CD4-positive, alpha-beta T cell treated with Interleukin-15 for 1 hour (primary cell): ENCODE measurements at regions not wholly inside any gene's neighbourhood (a gene's known extent, or its start where the extent isn't known, plus 50 kb on each side); places are given as distances from the start of the nearest gene placed in this dataset.

ENCODE experiments used
- DNase-seq: peaks from one replicate; pipeline ENCODE4 v3.0.0-alpha.2; 2020

- DNase-seq, result no peak
These were observed 50.0 kb upstream of the LYVE1 start for GRCh38 chr11:10618490-10618889.
